ENCODE measurements at regions not wholly inside any gene's neighbourhood (a gene's known extent, or its start where the extent isn't known, plus 50 kb on each side); places are given as distances from the start of the nearest gene placed in this dataset.

GRCh38 chr20:41978246-41978790 lies 360.1 kb upstream of the CHD6 start:
- H3K9me2 ChIP-seq (ENCODE audit: insufficient read depth) = no peaks in the 10 kb centered on the region
- no peaks in the 10 kb centered on the region for H3K4me1 ChIP-seq (ENCODE audit: control insufficient read depth in 1 of 2, insufficient read depth in 2 of 2, low read length in 2 of 2)
- H3K36me3 ChIP-seq (ENCODE audit: control insufficient read depth in 1 of 2, insufficient read depth in 2 of 2, low read length in 2 of 2) = no peaks in the 10 kb centered on the region
- no peak overlapping the region for H3K9ac ChIP-seq (ENCODE audit: low read length)
- TF ChIP-seq SP1 (IDR thresholded peaks at IDR 0.05; ENCODE audit: low read depth) = no peak
- no peak for TF ChIP-seq JUND (IDR thresholded peaks at IDR 0.05)
- TF ChIP-seq TCF7L2 (IDR thresholded peaks at IDR 0.05; ENCODE audit: borderline replicate concordance, extremely low read depth, insufficient read depth, insufficient read length) = no peak
- no peak for TF ChIP-seq CTCF (IDR thresholded peaks at IDR 0.05 in 2 of 3, conservative IDR thresholded peaks at IDR 0.05 in 1 of 3; ENCODE audit: borderline replicate concordance in 1 of 3, insufficient read depth in 1 of 3, low read depth in 2 of 3, low read length in 2 of 3)
- no peak for TF ChIP-seq ZFX (IDR thresholded peaks at IDR 0.05)
- TF ChIP-seq ZBTB33 (IDR thresholded peaks at IDR 0.05; ENCODE audit: extremely low read depth, insufficient replicate concordance, low read length) = no peak
- no peak for TF ChIP-seq SIN3A (IDR thresholded peaks at IDR 0.05; ENCODE audit: low read depth)
- no peak for TF ChIP-seq EZH2 (IDR thresholded peaks at IDR 0.05)
- peaks cover 5 to 12% of the 10 kb centered on the region in 2 experiments; a peak in 2 of 4 replicates for H3K9me3 ChIP-seq (ENCODE audit: control insufficient read depth in 1 of 2, insufficient read depth in 1 of 2, low read depth in 1 of 2, low read length in 2 of 2)
- BruUV-seq (replicated peaks) = no TSS peak
- H3K4me3 ChIP-seq (replicated peaks in 1 of 2; ENCODE audit: low read depth in 1 of 2, low read length in 2 of 2) = no peak overlapping the region
- POLR2A ChIA-PET = no interaction called here
- CTCF ChIA-PET = no interaction called here
- ATAC-seq (no peak), DNase-seq (ENCODE audit: low read depth, low spot score) (no peak)
- RAD21 ChIA-PET (ENCODE audit: low non-redundant PET in 1 of 2, low total read pairs in 2 of 2, uncharacterized antibody in 2 of 2, unreplicated experiment in 2 of 2) = no interaction called here
- H4K20me1 ChIP-seq (ENCODE audit: insufficient read depth) = no peaks in the 10 kb centered on the region
- H3K79me2 ChIP-seq (ENCODE audit: insufficient read depth, low read length) = no peaks in the 10 kb centered on the region
- no peaks in the 10 kb centered on the region for H3K27me3 ChIP-seq (ENCODE audit: insufficient read depth, low read length)
- intact Hi-C loops (cut with micrococcal nuclease) = no loop called here
- no peak overlapping the region for H3K27ac ChIP-seq (ENCODE audit: low read depth, low read length)
- no peak overlapping the region for H3K4me2 ChIP-seq (ENCODE audit: low read length)
- no peak overlapping the region for H2AFZ ChIP-seq (ENCODE audit: low read depth, low read length, poor library complexity, severe bottlenecking)
